ENCODE measurements at regions not wholly inside any gene's neighbourhood (a gene's known extent, or its start where the extent isn't known, plus 50 kb on each side); places are given as distances from the start of the nearest gene placed in this dataset.

GRCh38 chr6:71028877-71029252 lies 72.0 kb upstream of the B3GAT2 start:
- Histone ChIP-seq H3K18ac (ENCODE audit: insufficient read length, low read depth, low read length) (no peak overlapping the region), H3T11ph (ENCODE audit: low read length) (no peak overlapping the region), H2AK5ac (ENCODE audit: insufficient read length, low read length) (no peak overlapping the region), H3K79me2 (ENCODE audit: insufficient read depth, low read length) (no peaks in the 10 kb centered on the region), H2BK5ac (ENCODE audit: insufficient read length, low read length) (no peak overlapping the region), H4K5ac (ENCODE audit: insufficient read length, low read depth, low read length) (no peak overlapping the region), H2AFZ (ENCODE audit: low read length) (no peak overlapping the region), H3K56ac (ENCODE audit: insufficient read length, low read depth, low read length) (no peak overlapping the region), H2BK15ac (ENCODE audit: low read depth, low read length) (no peak overlapping the region), H3K4me2 (ENCODE audit: insufficient read depth, insufficient read length, low read length) (no peak overlapping the region), H2BK12ac (ENCODE audit: insufficient read length, low read depth, low read length) (no peak overlapping the region), H3K27ac (ENCODE audit: insufficient read length, low read depth, low read length) (no peak overlapping the region), H3K23me2 (ENCODE audit: insufficient read length, low read depth, low read length, poor library complexity, severe bottlenecking) (no peaks in the 10 kb centered on the region), H3K23ac (ENCODE audit: insufficient read length, low read depth, low read length) (no peak overlapping the region), H3K79me1 (ENCODE audit: insufficient read depth, low read depth, low read length, poor library complexity, severe bottlenecking) (no peaks in the 10 kb centered on the region), H3K14ac (ENCODE audit: insufficient read depth, low read length) (no peak overlapping the region), H4K20me1 (ENCODE audit: control insufficient read depth, insufficient read depth, insufficient read length) (no peaks in the 10 kb centered on the region), H3K9me3 (ENCODE audit: control insufficient read depth, low read depth, low read length) (no peaks in the 10 kb centered on the region), H2BK20ac (ENCODE audit: low read depth, low read length, poor library complexity, severe bottlenecking) (no peak overlapping the region), H2BK120ac (ENCODE audit: low read depth, low read length, poor library complexity, severe bottlenecking) (no peak overlapping the region), H3K27me3 (ENCODE audit: insufficient read depth, low read length) (no peaks in the 10 kb centered on the region), H3K4me1 (ENCODE audit: insufficient read depth, low read length) (no peaks in the 10 kb centered on the region), H4K91ac (ENCODE audit: insufficient read length, low read depth, low read length) (no peak overlapping the region), H3K4ac (ENCODE audit: low read depth, low read length) (no peak overlapping the region), H3K9ac (ENCODE audit: extremely low read depth, insufficient read length, low read length) (no peak overlapping the region), H4K8ac (replicated peaks; ENCODE audit: insufficient read length, low read depth, low read length) (no peak overlapping the region)
- H3K4me3 Mint-ChIP-seq: no peak overlapping the region
- H3K9me3 Mint-ChIP-seq: no peaks in the 10 kb centered on the region; a peak in 1 of 5 replicates
- no peaks in the 10 kb centered on the region; the same call in 1 of the 2 replicates for H3K27me3 Mint-ChIP-seq (ENCODE audit: low read depth)
- WGBS (ENCODE audit: extremely low coverage, insufficient read length, low lambda C conversion rate): no CpG with 5 or more reads among the region's 4 CpGs
- DNase-seq: no peak
- H3K4me1 Mint-ChIP-seq: peaks cover 13 to 18% of the 10 kb centered on the region in 2 experiments
- 0 out of 3 replicates have a peak, but pooled peaks have one; percentile 20 for TF ChIP-seq CTCF (conservative IDR thresholded peaks at IDR 0.05)
- peak overlapping the region in 2 of 3 experiments; percentile 37 to 82; a peak in 3 of 7 replicates for H3K27ac Mint-ChIP-seq
- 0 out of 7 replicates have a peak, but pooled peaks cover 0 to 1% (median 0%) of the 10 kb centered on the region in 3 experiments for H3K36me3 Mint-ChIP-seq (ENCODE audit: insufficient read depth in 1 of 3, low read depth in 3 of 3)
